Hepatocyte (in vitro differentiated cells): ENCODE measurements at regions not wholly inside any gene's neighbourhood (a gene's known extent, or its start where the extent isn't known, plus 50 kb on each side); places are given as distances from the start of the nearest gene placed in this dataset.

Experiments used
- CTCF ChIP-seq: fragments of 200-600 bp; sonication (generic); IDR thresholded peaks from 2 replicates; pipeline ENCODE4 v1.5.1; 2016; ENCODE audit warnings: antibody characterized with exemption, mild to moderate bottlenecking; ENCODE audit not compliant: poor library complexity
- EZH2 ChIP-seq: fragments of 200-600 bp; sonication (generic); IDR thresholded peaks from 2 replicates; pipeline ENCODE4 v1.6.1; 2016; ENCODE audit warnings: antibody characterized with exemption, mild to moderate bottlenecking, borderline replicate concordance

- TF ChIP-seq CTCF (no peak), EZH2 (no peak)
These were observed 174.5 kb upstream of the LYSMD4 start for GRCh38 chr15:99907698-99908097.
